ENCODE measurements at regions not wholly inside any gene's neighbourhood (a gene's known extent, or its start where the extent isn't known, plus 50 kb on each side); places are given as distances from the start of the nearest gene placed in this dataset.
"Not testable (repeated sequence)": the region's sequence is repeated elsewhere in the genome, so short reads cannot be mapped to it uniquely, and the experiment has no call there.

- Histone ChIP-seq H3K79me2 (ENCODE audit: insufficient read depth, low read length) (no peaks in the 10 kb centered on the region), H3K4me3 (replicated peaks in 1 of 3; ENCODE audit: low read depth in 2 of 3, low read length in 3 of 3) (no peak overlapping the region), H3K9me3 (replicated peaks in 1 of 2; ENCODE audit: control insufficient read depth in 1 of 2, insufficient read depth in 1 of 2, low read length in 2 of 2) (peaks cover 0 to 4% of the 10 kb centered on the region in 2 donors), H4K20me1 (ENCODE audit: insufficient read depth, low read length) (no peaks in the 10 kb centered on the region), H3K27ac (ENCODE audit: low read depth in 1 of 2, low read length in 2 of 2) (no peak overlapping the region), H3K4me2 (replicated peaks; ENCODE audit: extremely low read depth, low read length, poor library complexity, severe bottlenecking) (no peak overlapping the region), H3K4me1 (ENCODE audit: control insufficient read depth in 1 of 2, insufficient read depth in 2 of 2, low read length in 2 of 2) (no peaks in the 10 kb centered on the region), H2AFZ (ENCODE audit: insufficient read depth, low read depth, low read length, poor library complexity, severe bottlenecking) (no peak overlapping the region), H3K36me3 (replicated peaks in 1 of 2; ENCODE audit: control insufficient read depth in 1 of 2, insufficient read depth in 2 of 2, low read length in 2 of 2) (no peaks in the 10 kb centered on the region), H3K27me3 (ENCODE audit: control insufficient read depth in 2 of 2, insufficient read depth in 2 of 2, low read length in 2 of 2) (no peaks in the 10 kb centered on the region), H3K9ac (ENCODE audit: insufficient read depth, low read length, poor library complexity, severe bottlenecking) (no peak overlapping the region)
- H3K36me3 Mint-ChIP-seq: no peaks in the 10 kb centered on the region
- no peak for DNase-seq
- peaks cover 0 to 1% (median 0%) of the 10 kb centered on the region in 3 donors for H3K27me3 Mint-ChIP-seq (ENCODE audit: low read depth in 3 of 3)
- peaks cover 0 to 6% (median 4%) of the 10 kb centered on the region in 7 donors for H3K9me3 Mint-ChIP-seq
- H3K4me3 Mint-ChIP-seq: no peak overlapping the region
- H3K4me1 Mint-ChIP-seq: no peaks in the 10 kb centered on the region
- intact Hi-C loops (cut with micrococcal nuclease): no loop called here
- TF ChIP-seq CTCF (IDR thresholded peaks at IDR 0.05): no peak
- no peak overlapping the region for H3K27ac Mint-ChIP-seq
- no CpG with 5 or more reads among the region's 2 CpGs for WGBS (ENCODE audit: insufficient coverage)
Observed at GRCh38 chr3:20375302-20375701, 189.3 kb upstream of the SGO1 start.

GRCh38 chr3:20370273-20371063, 184.5 kb upstream of the SGO1 start:
- H3K27ac ChIP-seq (ENCODE audit: low read depth in 1 of 2, low read length in 2 of 2); H4K20me1 ChIP-seq (ENCODE audit: insufficient read depth, low read length); H3K4me3 ChIP-seq (replicated peaks in 1 of 3; ENCODE audit: low read depth in 2 of 3, low read length in 3 of 3); H3K27me3 Mint-ChIP-seq (ENCODE audit: low read depth in 3 of 3); H3K4me1 Mint-ChIP-seq; H3K36me3 Mint-ChIP-seq; H3K9ac ChIP-seq (ENCODE audit: insufficient read depth, low read length, poor library complexity, severe bottlenecking); intact Hi-C loops (cut with micrococcal nuclease); H3K27me3 ChIP-seq (ENCODE audit: control insufficient read depth in 2 of 2, insufficient read depth in 2 of 2, low read length in 2 of 2); H3K4me1 ChIP-seq (ENCODE audit: control insufficient read depth in 1 of 2, insufficient read depth in 2 of 2, low read length in 2 of 2); DNase-seq; H3K4me2 ChIP-seq (replicated peaks; ENCODE audit: extremely low read depth, low read length, poor library complexity, severe bottlenecking); H3K9me3 ChIP-seq (replicated peaks in 1 of 2; ENCODE audit: control insufficient read depth in 1 of 2, insufficient read depth in 1 of 2, low read length in 2 of 2); H3K4me3 Mint-ChIP-seq; H3K36me3 ChIP-seq (replicated peaks in 1 of 2; ENCODE audit: control insufficient read depth in 1 of 2, insufficient read depth in 2 of 2, low read length in 2 of 2); H3K79me2 ChIP-seq (ENCODE audit: insufficient read depth, low read length); H2AFZ ChIP-seq (ENCODE audit: insufficient read depth, low read depth, low read length, poor library complexity, severe bottlenecking); H3K27ac Mint-ChIP-seq: not testable (repeated sequence)
- peaks cover 0 to 14% (median 6%) of the 10 kb centered on the region in 7 donors for H3K9me3 Mint-ChIP-seq
- WGBS (ENCODE audit: insufficient coverage): 96% methylated on average over 19 of the region's 23 CpGs

Data from CD14-positive monocyte (primary cell).